ENCODE measurements at regions not wholly inside any gene's neighbourhood (a gene's known extent, or its start where the extent isn't known, plus 50 kb on each side); places are given as distances from the start of the nearest gene placed in this dataset.

GRCh38 chr1:94677714-94678113 lies 136.2 kb upstream of the F3 start:
- ATAC-seq, result no peak
- WGBS, 3 donors, result 87% methylated on average over 7 of the region's 7 CpGs
- no peaks in the 10 kb centered on the region for H3K4me1 ChIP-seq
- no peak overlapping the region for H3K4me3 ChIP-seq
- no peaks in the 10 kb centered on the region for H3K36me3 ChIP-seq (ENCODE audit: insufficient read depth in 1 of 2, low read depth in 1 of 2)
- H3K27ac ChIP-seq, result no peak overlapping the region
- TF ChIP-seq, protein P1, sequence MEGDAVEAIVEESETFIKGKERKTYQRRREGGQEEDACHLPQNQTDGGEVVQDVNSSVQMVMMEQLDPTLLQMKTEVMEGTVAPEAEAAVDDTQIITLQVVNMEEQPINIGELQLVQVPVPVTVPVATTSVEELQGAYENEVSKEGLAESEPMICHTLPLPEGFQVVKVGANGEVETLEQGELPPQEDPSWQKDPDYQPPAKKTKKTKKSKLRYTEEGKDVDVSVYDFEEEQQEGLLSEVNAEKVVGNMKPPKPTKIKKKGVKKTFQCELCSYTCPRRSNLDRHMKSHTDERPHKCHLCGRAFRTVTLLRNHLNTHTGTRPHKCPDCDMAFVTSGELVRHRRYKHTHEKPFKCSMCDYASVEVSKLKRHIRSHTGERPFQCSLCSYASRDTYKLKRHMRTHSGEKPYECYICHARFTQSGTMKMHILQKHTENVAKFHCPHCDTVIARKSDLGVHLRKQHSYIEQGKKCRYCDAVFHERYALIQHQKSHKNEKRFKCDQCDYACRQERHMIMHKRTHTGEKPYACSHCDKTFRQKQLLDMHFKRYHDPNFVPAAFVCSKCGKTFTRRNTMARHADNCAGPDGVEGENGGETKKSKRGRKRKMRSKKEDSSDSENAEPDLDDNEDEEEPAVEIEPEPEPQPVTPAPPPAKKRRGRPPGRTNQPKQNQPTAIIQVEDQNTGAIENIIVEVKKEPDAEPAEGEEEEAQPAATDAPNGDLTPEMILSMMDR (IDR thresholded peaks at IDR 0.05), result no peak
- H3K27me3 ChIP-seq (ENCODE audit: insufficient read depth in 3 of 3, low read length in 2 of 3), result no peaks in the 10 kb centered on the region
- DNase-seq, result no peak
- H3K9me3 ChIP-seq, result no peaks in the 10 kb centered on the region
- intact Hi-C loops (cut with DNase I), result no loop called here

- WGBS, 3 donors, result 72 to 75% (median 74%) methylated on average over 5 of the region's 5 CpGs
- DNase-seq (no peak), ATAC-seq (no peak)
- Histone ChIP-seq H3K4me1 (no peaks in the 10 kb centered on the region), H3K4me3 (no peak overlapping the region), H3K36me3 (ENCODE audit: insufficient read depth in 1 of 2, low read depth in 1 of 2) (no peaks in the 10 kb centered on the region), H3K9me3 (no peaks in the 10 kb centered on the region), H3K27ac (no peak overlapping the region), H3K27me3 (ENCODE audit: insufficient read depth in 3 of 3, low read length in 2 of 3) (no peaks in the 10 kb centered on the region)
- intact Hi-C loops (cut with DNase I), result no loop called here
- TF ChIP-seq, protein P1 (IDR thresholded peaks at IDR 0.05), result no peak
Observed at GRCh38 chr1:94677087-94677486, 135.5 kb upstream of the F3 start.

GRCh38 chr1:94676686-94677085 lies 135.1 kb upstream of the F3 start:
- intact Hi-C loops (cut with DNase I), result no loop called here
- Histone ChIP-seq H3K9me3 (no peaks in the 10 kb centered on the region), H3K27me3 (ENCODE audit: insufficient read depth in 3 of 3, low read length in 2 of 3) (no peaks in the 10 kb centered on the region), H3K27ac (no peak overlapping the region), H3K4me1 (no peaks in the 10 kb centered on the region), H3K4me3 (no peak overlapping the region), H3K36me3 (ENCODE audit: insufficient read depth in 1 of 2, low read depth in 1 of 2) (no peaks in the 10 kb centered on the region)
- TF ChIP-seq, protein P1 (IDR thresholded peaks at IDR 0.05), result no peak
- 33 to 61% (median 60%) methylated on average over 6 of the region's 6 CpGs for WGBS, 3 donors
- DNase-seq (no peak), ATAC-seq (no peak)

GRCh38 chr1:94675373-94675772 lies 133.8 kb upstream of the F3 start:
- Histone ChIP-seq H3K27me3 (ENCODE audit: insufficient read depth in 3 of 3, low read length in 2 of 3) (no peaks in the 10 kb centered on the region), H3K9me3 (no peaks in the 10 kb centered on the region), H3K4me1 (no peaks in the 10 kb centered on the region), H3K36me3 (ENCODE audit: insufficient read depth in 1 of 2, low read depth in 1 of 2) (no peaks in the 10 kb centered on the region), H3K4me3 (no peak overlapping the region), H3K27ac (no peak overlapping the region)
- intact Hi-C loops (cut with DNase I), result no loop called here
- no peak for DNase-seq
- WGBS, 3 donors, result 75 to 80% (median 79%) methylated on average over 4 of the region's 4 CpGs
- no peak for ATAC-seq
- TF ChIP-seq, protein P1 (IDR thresholded peaks at IDR 0.05), result no peak

GRCh38 chr1:94674876-94675275 lies 133.3 kb upstream of the F3 start:
- intact Hi-C loops (cut with DNase I), result no loop called here
- Histone ChIP-seq H3K36me3 (ENCODE audit: insufficient read depth in 1 of 2, low read depth in 1 of 2) (no peaks in the 10 kb centered on the region), H3K27ac (no peak overlapping the region), H3K4me3 (no peak overlapping the region), H3K27me3 (ENCODE audit: insufficient read depth in 3 of 3, low read length in 2 of 3) (no peaks in the 10 kb centered on the region), H3K4me1 (no peaks in the 10 kb centered on the region), H3K9me3 (no peaks in the 10 kb centered on the region)
- TF ChIP-seq, protein P1 (IDR thresholded peaks at IDR 0.05), result no peak
- 93 to 100% (median 95%) methylated on average over 1 of the region's 1 CpG for WGBS, 3 donors
- DNase-seq (no peak), ATAC-seq (no peak)

Data from psoas muscle (tissue), 7 donors.